GM23248 (cell line): ENCODE measurements at regions not wholly inside any gene's neighbourhood (a gene's known extent, or its start where the extent isn't known, plus 50 kb on each side); places are given as distances from the start of the nearest gene placed in this dataset.
A peak's percentile ranks its signal among the peaks of the same experiment; 100 is the strongest.

Experiments
- DNase-seq: peaks from one replicate; pipeline ENCODE4 v3.0.0-alpha.2; 2015
- H2AFZ ChIP-seq: fragments of 200-600 bp; sonication (generic); 2 replicates; pipeline ENCODE4 v1.6.1; 2016; ENCODE audit warnings: antibody characterized with exemption
- H3F3A ChIP-seq: fragments of 200-600 bp; sonication (generic); 2 replicates; pipeline ENCODE4 v1.6.1; 2016; ENCODE audit warnings: mild to moderate bottlenecking, antibody characterized with exemption, mixed run types; ENCODE audit not compliant: insufficient read depth
- H3K27ac ChIP-seq: fragments of 200-600 bp; sonication (generic); 2 replicates; pipeline ENCODE4 v1.5.1; 2016; ENCODE audit warnings: mild to moderate bottlenecking
- H3K27me3 ChIP-seq: fragments of 200-600 bp; sonication (generic); replicated peaks from 2 replicates; pipeline ENCODE4 v1.6.1; 2016; ENCODE audit warnings: mild to moderate bottlenecking; ENCODE audit not compliant: insufficient read depth
- H3K36me3 ChIP-seq: fragments of 200-600 bp; sonication (generic); 2 replicates; pipeline ENCODE4 v1.6.1; 2016; ENCODE audit warnings: low read depth, mild to moderate bottlenecking
- H3K4me1 ChIP-seq: fragments of 200-600 bp; sonication (generic); 2 replicates; pipeline ENCODE4 v1.6.1; 2016; ENCODE audit warnings: mild to moderate bottlenecking; ENCODE audit not compliant: insufficient read depth
- H3K4me2 ChIP-seq: fragments of 200-600 bp; sonication (generic); one replicate; pipeline ENCODE4 v1.6.1; 2016; ENCODE audit warnings: mild to moderate bottlenecking; ENCODE audit not compliant: unreplicated experiment
- H3K4me3 ChIP-seq: fragments of 200-600 bp; sonication (generic); 2 replicates; pipeline ENCODE4 v1.5.1; 2016; ENCODE audit warnings: mild to moderate bottlenecking
- H3K79me2 ChIP-seq: fragments of 200-600 bp; sonication (generic); 2 replicates; pipeline ENCODE4 v1.6.1; 2016; ENCODE audit warnings: mild to moderate bottlenecking; ENCODE audit not compliant: insufficient read depth
- H3K9ac ChIP-seq: fragments of 200-600 bp; sonication (generic); 2 replicates; pipeline ENCODE4 v1.6.1; 2016; ENCODE audit warnings: mild to moderate bottlenecking
- H3K9me2 ChIP-seq: fragments of 200-600 bp; sonication (generic); 2 replicates; pipeline ENCODE4 v1.6.1; 2016; ENCODE audit warnings: mixed run types, mild to moderate bottlenecking, moderate library complexity; ENCODE audit not compliant: insufficient read depth
- H3K9me3 ChIP-seq: fragments of 200-600 bp; sonication (generic); one replicate; pipeline ENCODE4 v1.6.1; 2017; ENCODE audit warnings: low read depth
- H4K20me1 ChIP-seq: fragments of 200-600 bp; sonication (generic); 2 replicates; pipeline ENCODE4 v1.6.0; 2016; ENCODE audit not compliant: insufficient read depth
- EZH2 ChIP-seq: fragments of 200-600 bp; sonication (generic); IDR thresholded peaks from 2 replicates; pipeline ENCODE4 v1.6.1; 2018; ENCODE audit warnings: antibody characterized with exemption, mild to moderate bottlenecking; ENCODE audit not compliant: insufficient read depth, poor library complexity, severe bottlenecking
- EZH2phosphoT487 ChIP-seq: fragments of 200-600 bp; sonication (generic); IDR thresholded peaks from 2 replicates; pipeline ENCODE4 v1.6.1; 2018; ENCODE audit warnings: antibody characterized with exemption, moderate library complexity, mild to moderate bottlenecking, low read depth; ENCODE audit not compliant: insufficient read depth
- WGBS, 2 experiments: methylation state at CpG; one replicate each; pipeline ENCODE4 v1.1.6; 2015 to 2017; ENCODE audit warnings: low lambda C conversion rate in 2 of 2, low coverage in 1 of 2; ENCODE audit errors: missing lambda C conversion rate in 2 of 2; 5-methylcytosine and 5-hydroxymethylcytosine counted together
- in situ Hi-C: fragments of 300-500 bp; cut with MboI; formaldehyde crosslinking; loops from 2 replicates; pipeline ENCODE4 v1.15.0; 2020

- in situ Hi-C loops = no loop called here
- no peak overlapping the region for H2AFZ ChIP-seq
These were observed 158.5 kb downstream of the CDC42EP3 start for GRCh38 chr2:37512971-37513370.

GRCh38 chr2:37523814-37524362 lies 147.6 kb downstream of the CDC42EP3 start:
- Histone ChIP-seq H2AFZ (peak overlapping the region; percentile 76), H3K27me3 (no peaks in the 10 kb centered on the region), H3K79me2 (no peaks in the 10 kb centered on the region), H3K27ac (0 out of 2 replicates have a peak overlapping the region, but pooled peaks have one; percentile 13), H3K9me3 (no peaks in the 10 kb centered on the region), H3K4me2 (peak overlapping the region; percentile 17), H3F3A (peaks cover 22% of the 10 kb centered on the region), H3K36me3 (no peaks in the 10 kb centered on the region), H3K9me2 (0 out of 2 replicates have a peak, but pooled peaks cover 4% of the 10 kb centered on the region), H3K4me3 (peak overlapping the region; percentile 0; the same call in 1 of the 2 replicates), H4K20me1 (no peaks in the 10 kb centered on the region), H3K9ac (0 out of 2 replicates have a peak overlapping the region, but pooled peaks have one; percentile 10), H3K4me1 (peaks cover 13% of the 10 kb centered on the region)
- WGBS, 2 experiments = 4% methylated on average over 5 of the region's 5 CpGs
- in situ Hi-C loops = no loop called here
- no peak for TF ChIP-seq EZH2phosphoT487
- no peak for TF ChIP-seq EZH2
- peak; percentile 83 for DNase-seq

More at GRCh38 chr2:37512971-37513370, 158.5 kb downstream of the CDC42EP3 start:
- Histone ChIP-seq H3K27me3 (no peaks in the 10 kb centered on the region), H3K9ac (no peak overlapping the region), H3K27ac (no peak overlapping the region), H3K4me2 (no peak overlapping the region), H3K36me3 (no peaks in the 10 kb centered on the region), H4K20me1 (no peaks in the 10 kb centered on the region), H3F3A (no peaks in the 10 kb centered on the region), H3K9me3 (no peaks in the 10 kb centered on the region), H3K4me1 (no peaks in the 10 kb centered on the region), H3K79me2 (no peaks in the 10 kb centered on the region), H3K4me3 (no peak overlapping the region), H3K9me2 (no peaks in the 10 kb centered on the region)
- TF ChIP-seq EZH2 (no peak), EZH2phosphoT487 (no peak)
- 69 to 71% methylated on average over 1 of the region's 1 CpG for WGBS, 2 experiments
- no peak for DNase-seq

- Histone ChIP-seq H3K27me3 (no peaks in the 10 kb centered on the region), H3K4me3 (no peak overlapping the region), H3K9me3 (no peaks in the 10 kb centered on the region), H3K27ac (no peak overlapping the region), H3K79me2 (no peaks in the 10 kb centered on the region), H3K9me2 (no peaks in the 10 kb centered on the region), H3K4me2 (no peak overlapping the region), H3K9ac (no peak overlapping the region), H3F3A (peaks cover 22% of the 10 kb centered on the region), H4K20me1 (no peaks in the 10 kb centered on the region), H3K36me3 (no peaks in the 10 kb centered on the region), H2AFZ (no peak overlapping the region), H3K4me1 (peaks cover 13% of the 10 kb centered on the region)
- DNase-seq = no peak
- in situ Hi-C loops = no loop called here
- TF ChIP-seq EZH2 (no peak), EZH2phosphoT487 (no peak)
- 70 to 72% methylated on average over 4 of the region's 4 CpGs for WGBS, 2 experiments
These were observed 145.1 kb downstream of the CDC42EP3 start for GRCh38 chr2:37526323-37526722.

DNA sequence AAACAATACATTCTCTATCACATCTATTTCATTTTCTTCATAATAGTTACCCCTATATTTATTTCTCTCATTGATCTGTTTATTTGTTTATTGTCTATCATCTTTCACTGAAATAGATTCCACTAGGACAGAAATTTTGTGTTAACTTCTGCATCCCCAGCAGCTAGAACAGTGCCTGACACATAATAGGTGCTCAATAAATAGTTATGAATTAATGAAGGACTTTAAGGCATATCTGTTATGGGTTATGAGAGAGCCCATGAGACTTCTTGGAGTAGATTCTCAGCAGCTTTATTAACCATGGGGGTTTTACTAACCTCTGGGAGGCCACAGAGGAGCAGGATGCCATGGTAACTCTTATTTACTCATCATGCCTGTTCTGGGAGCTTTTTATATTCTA lies 144.6 kb downstream of the CDC42EP3 start:
- Histone ChIP-seq H3K4me2 (no peak overlapping the region), H3F3A (peaks cover 20% of the 10 kb centered on the region), H3K9ac (no peak overlapping the region), H3K27me3 (no peaks in the 10 kb centered on the region), H3K79me2 (no peaks in the 10 kb centered on the region), H2AFZ (no peak overlapping the region), H3K9me3 (no peaks in the 10 kb centered on the region), H3K27ac (no peak overlapping the region), H4K20me1 (no peaks in the 10 kb centered on the region), H3K4me3 (no peak overlapping the region), H3K36me3 (no peaks in the 10 kb centered on the region), H3K9me2 (no peaks in the 10 kb centered on the region), H3K4me1 (peaks cover 13% of the 10 kb centered on the region)
- in situ Hi-C loops = no loop called here
- TF ChIP-seq EZH2phosphoT487 (no peak), EZH2 (no peak)
- DNase-seq = no peak

GRCh38 chr2:37527361-37527760 lies 144.1 kb downstream of the CDC42EP3 start:
- H3K27me3 ChIP-seq = no peaks in the 10 kb centered on the region

More at GRCh38 chr2:37527361-37527760, 144.1 kb downstream of the CDC42EP3 start:
- no peaks in the 10 kb centered on the region for H3K9me2 ChIP-seq
- no peaks in the 10 kb centered on the region for H3K36me3 ChIP-seq
- H4K20me1 ChIP-seq = no peaks in the 10 kb centered on the region
- in situ Hi-C loops = no loop called here
- 91 to 98% methylated on average over 5 of the region's 5 CpGs for WGBS, 2 experiments
- no peak for DNase-seq
- H3F3A ChIP-seq = peaks cover 18% of the 10 kb centered on the region
- H3K27ac ChIP-seq = no peak overlapping the region
- H3K9ac ChIP-seq = no peak overlapping the region
- H3K4me1 ChIP-seq = peaks cover 13% of the 10 kb centered on the region
- H2AFZ ChIP-seq = no peak overlapping the region
- no peak for TF ChIP-seq EZH2phosphoT487
- no peak for TF ChIP-seq EZH2
- no peak overlapping the region for H3K4me2 ChIP-seq
- H3K4me3 ChIP-seq = no peak overlapping the region
- no peaks in the 10 kb centered on the region for H3K9me3 ChIP-seq
- no peaks in the 10 kb centered on the region for H3K79me2 ChIP-seq
